ENCODE measurements at regions not wholly inside any gene's neighbourhood (a gene's known extent, or its start where the extent isn't known, plus 50 kb on each side); places are given as distances from the start of the nearest gene placed in this dataset.
"Not testable (repeated sequence)": the region's sequence is repeated elsewhere in the genome, so short reads cannot be mapped to it uniquely, and the experiment has no call there.

DNA sequence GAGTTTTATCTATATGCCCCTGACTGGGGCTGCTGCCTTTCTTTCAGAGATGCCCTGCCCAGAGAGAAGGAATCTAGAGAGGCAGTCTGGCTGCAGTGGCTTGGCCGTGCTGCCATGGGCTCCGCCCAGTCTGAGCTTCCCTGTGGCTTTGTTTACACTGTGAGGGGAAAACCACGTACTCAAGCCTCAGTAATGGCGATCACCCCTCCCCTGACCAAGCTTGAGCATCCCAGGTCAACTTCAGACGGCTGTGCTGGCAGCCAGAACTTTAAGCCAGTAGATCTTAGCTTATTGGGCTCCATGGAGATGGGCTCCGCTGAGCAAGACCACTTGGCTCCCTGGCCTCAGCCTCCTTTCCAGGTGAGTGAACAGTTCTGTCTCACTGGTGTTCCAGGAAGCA, 69.0 kb upstream of the DPP6 start:
- H3K9ac ChIP-seq (ENCODE audit: low read depth, low read length); H2BK5ac ChIP-seq (ENCODE audit: low read depth, low read length, poor library complexity, severe bottlenecking); H3K23ac ChIP-seq (ENCODE audit: low read depth, low read length); H2BK120ac ChIP-seq (ENCODE audit: low read depth, low read length); H3K9me3 ChIP-seq (ENCODE audit: control insufficient read depth, insufficient read depth, low read length); H3K27ac ChIP-seq (ENCODE audit: insufficient read depth, low read length); H4K91ac ChIP-seq (ENCODE audit: insufficient read depth, low read depth, low read length); H3K14ac ChIP-seq (replicated peaks; ENCODE audit: low read depth, low read length); H3K79me1 ChIP-seq (ENCODE audit: low read depth in 1 of 2, low read length in 2 of 2); H2AK5ac ChIP-seq (ENCODE audit: low read depth, low read length); H4K8ac ChIP-seq (ENCODE audit: low read depth in 2 of 2, low read length in 2 of 2); CTCF ChIA-PET; DNase-seq; H3K18ac ChIP-seq (ENCODE audit: low read depth, low read length); H2BK20ac ChIP-seq (ENCODE audit: low read depth, low read length); intact Hi-C loops (cut with micrococcal nuclease); H2BK15ac ChIP-seq (ENCODE audit: low read depth, low read length); H3K4ac ChIP-seq (ENCODE audit: low read depth, low read length); H4K20me1 ChIP-seq (ENCODE audit: insufficient read depth, low read length); H3K36me3 ChIP-seq (ENCODE audit: control insufficient read depth, insufficient read depth, low read length); H3K56ac ChIP-seq (ENCODE audit: extremely low read depth, insufficient read depth, low read length); H3K4me2 ChIP-seq (ENCODE audit: low read depth, low read length); POLR2A ChIA-PET (ENCODE audit: unreplicated experiment); H3K4me1 ChIP-seq (ENCODE audit: control insufficient read depth, insufficient read depth, low read length); H2AFZ ChIP-seq (replicated peaks; ENCODE audit: low read length, poor library complexity); H3K27me3 ChIP-seq (ENCODE audit: control insufficient read depth, insufficient read depth, low read length); H2AK9ac ChIP-seq (replicated peaks; ENCODE audit: low read depth, low read length, poor library complexity); BruUV-seq (replicated peaks); H3K4me3 ChIP-seq (ENCODE audit: insufficient read depth, low read depth, low read length); ATAC-seq (ENCODE audit: low read depth); H4K5ac ChIP-seq (ENCODE audit: low read depth, low read length); dilution Hi-C loops (cut with HindIII; ENCODE audit: low sequenced_read_pairs, unreplicated experiment); H3K9me1 ChIP-seq (ENCODE audit: insufficient read depth, low read length); in situ Hi-C loops (cut with MboI; ENCODE audit: low sequenced_read_pairs): not testable (repeated sequence)
- no CpG with 5 or more reads among the region's 6 CpGs for WGBS, 2 experiments (ENCODE audit: extremely low coverage in 2 of 2, insufficient read length in 1 of 2)

DNA sequence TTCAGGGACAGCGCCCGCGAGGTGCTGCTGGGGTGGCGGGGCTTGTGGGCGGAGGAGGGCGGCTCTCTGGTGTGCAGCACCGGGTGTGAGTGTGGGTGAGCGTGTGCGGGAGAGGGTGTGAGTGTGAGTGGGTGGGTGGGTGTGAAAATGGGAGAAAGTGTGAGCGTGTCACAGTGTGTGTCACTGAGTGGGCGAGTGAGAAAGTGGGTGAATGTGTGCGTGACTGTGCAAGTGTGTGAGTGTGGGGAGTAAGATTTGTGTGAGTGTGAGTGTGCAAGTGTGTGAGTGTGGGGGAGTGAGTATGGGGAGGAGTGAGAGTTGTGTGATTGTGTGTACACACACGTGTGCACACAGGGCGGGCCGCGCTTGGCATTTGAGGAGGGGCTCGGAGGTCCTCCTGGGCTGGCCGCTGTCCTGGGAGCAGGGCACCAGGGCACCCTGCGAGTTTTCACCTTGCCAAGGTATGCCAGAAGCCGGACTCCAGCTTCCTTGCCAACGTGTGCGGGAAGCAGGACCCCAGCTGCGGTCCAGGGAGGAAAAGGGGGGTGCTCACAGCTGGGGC, 63.1 kb upstream of the DPP6 start:
- H3K27me3 ChIP-seq (ENCODE audit: control insufficient read depth, insufficient read depth, low read length); H3K56ac ChIP-seq (ENCODE audit: extremely low read depth, insufficient read depth, low read length); H3K9me1 ChIP-seq (ENCODE audit: insufficient read depth, low read length); H3K9me3 ChIP-seq (ENCODE audit: control insufficient read depth, insufficient read depth, low read length); H3K4ac ChIP-seq (ENCODE audit: low read depth, low read length); H2BK120ac ChIP-seq (ENCODE audit: low read depth, low read length); H2AK5ac ChIP-seq (ENCODE audit: low read depth, low read length); BruUV-seq (replicated peaks); H4K20me1 ChIP-seq (ENCODE audit: insufficient read depth, low read length); H4K8ac ChIP-seq (ENCODE audit: low read depth in 2 of 2, low read length in 2 of 2); H3K14ac ChIP-seq (replicated peaks; ENCODE audit: low read depth, low read length); H3K23ac ChIP-seq (ENCODE audit: low read depth, low read length); H2BK15ac ChIP-seq (ENCODE audit: low read depth, low read length); H3K9ac ChIP-seq (ENCODE audit: low read depth, low read length); CTCF ChIA-PET; H4K91ac ChIP-seq (ENCODE audit: insufficient read depth, low read depth, low read length); dilution Hi-C loops (cut with HindIII; ENCODE audit: low sequenced_read_pairs, unreplicated experiment); POLR2A ChIA-PET (ENCODE audit: unreplicated experiment); H3K79me1 ChIP-seq (ENCODE audit: low read depth in 1 of 2, low read length in 2 of 2); H3K4me3 ChIP-seq (ENCODE audit: insufficient read depth, low read depth, low read length); H3K4me2 ChIP-seq (ENCODE audit: low read depth, low read length); H3K36me3 ChIP-seq (ENCODE audit: control insufficient read depth, insufficient read depth, low read length); H3K4me1 ChIP-seq (ENCODE audit: control insufficient read depth, insufficient read depth, low read length); intact Hi-C loops (cut with micrococcal nuclease); H2BK20ac ChIP-seq (ENCODE audit: low read depth, low read length); H3K27ac ChIP-seq (ENCODE audit: insufficient read depth, low read length); H2AK9ac ChIP-seq (replicated peaks; ENCODE audit: low read depth, low read length, poor library complexity); DNase-seq; H4K5ac ChIP-seq (ENCODE audit: low read depth, low read length); H3K18ac ChIP-seq (ENCODE audit: low read depth, low read length); H2BK5ac ChIP-seq (ENCODE audit: low read depth, low read length, poor library complexity, severe bottlenecking); ATAC-seq (ENCODE audit: low read depth); in situ Hi-C loops (cut with MboI; ENCODE audit: low sequenced_read_pairs); H2AFZ ChIP-seq (replicated peaks; ENCODE audit: low read length, poor library complexity): not testable (repeated sequence)
- 39% methylated on average over 3 of the region's 23 CpGs; no CpG with 5 or more reads in 1 of the 2 experiments for WGBS, 2 experiments (ENCODE audit: extremely low coverage in 2 of 2, insufficient read length in 1 of 2)
